NCI-H226 (cell line): ENCODE measurements at regions not wholly inside any gene's neighbourhood (a gene's known extent, or its start where the extent isn't known, plus 50 kb on each side); places are given as distances from the start of the nearest gene placed in this dataset.

Experiments
- DNase-seq: peaks from one replicate; pipeline ENCODE4 v3.0.0-alpha.2; 2015

GRCh38 chr5:91240175-91240574 is 142.9 kb downstream of the ARRDC3 start:
- no peak for DNase-seq

GRCh38 chr5:91235271-91235694 is 147.8 kb downstream of the ARRDC3 start:
- DNase-seq = no peak

- DNase-seq = no peak
Observed at GRCh38 chr5:91232523-91232922, 150.6 kb downstream of the ARRDC3 start.

- no peak for DNase-seq
Observed at GRCh38 chr5:91229031-91229727, 153.9 kb downstream of the ARRDC3 start.

- no peak for DNase-seq
Observed at GRCh38 chr5:91228188-91228587, 154.9 kb downstream of the ARRDC3 start.

- DNase-seq = no peak
Observed at GRCh38 chr5:91225848-91226686, 157.1 kb downstream of the ARRDC3 start.

- no peak for DNase-seq
Observed at GRCh38 chr5:91224969-91225368, 158.1 kb downstream of the ARRDC3 start.

GRCh38 chr5:91224456-91224855 is 158.7 kb downstream of the ARRDC3 start:
- peak; percentile 39 for DNase-seq

GRCh38 chr5:91223886-91224285 is 159.2 kb downstream of the ARRDC3 start:
- DNase-seq = no peak

GRCh38 chr5:91222482-91222881 is 160.6 kb downstream of the ARRDC3 start:
- DNase-seq = no peak

- no peak for DNase-seq
Observed at GRCh38 chr5:91221917-91222316, 161.2 kb downstream of the ARRDC3 start.

- no peak for DNase-seq
Observed at GRCh38 chr5:91219803-91220371, 163.2 kb downstream of the ARRDC3 start.

- peak; percentile 81 for DNase-seq
Observed at GRCh38 chr5:91219091-91219802, 163.9 kb downstream of the ARRDC3 start.

- no peak for DNase-seq
Observed at GRCh38 chr5:91217859-91218258, 165.3 kb downstream of the ARRDC3 start.

GRCh38 chr5:91214571-91214970 is 168.5 kb downstream of the ARRDC3 start:
- no peak for DNase-seq
